ENCODE measurements at regions not wholly inside any gene's neighbourhood (a gene's known extent, or its start where the extent isn't known, plus 50 kb on each side); places are given as distances from the start of the nearest gene placed in this dataset.

GRCh38 chr1:34529935-34530859 is 224.7 kb upstream of the GJB5 start:
- DNase-seq (ENCODE audit: low read depth): no peak
- no peak for TF ChIP-seq CTCF (conservative IDR thresholded peaks at IDR 0.05; ENCODE audit: low read depth, low read length)
- H3K4me3 ChIP-seq (ENCODE audit: low read length): no peak overlapping the region

- no peak for DNase-seq (ENCODE audit: low read depth)
- no peak overlapping the region for H3K4me3 ChIP-seq (ENCODE audit: low read length)
- no peak for TF ChIP-seq CTCF (conservative IDR thresholded peaks at IDR 0.05; ENCODE audit: low read depth, low read length)
Measured at GRCh38 chr1:34532113-34532512, 222.7 kb upstream of the GJB5 start.

- DNase-seq (ENCODE audit: low read depth): no peak
- TF ChIP-seq CTCF (conservative IDR thresholded peaks at IDR 0.05; ENCODE audit: low read depth, low read length): no peak
- no peak overlapping the region for H3K4me3 ChIP-seq (ENCODE audit: low read length)
Measured at GRCh38 chr1:34538481-34538880, 216.4 kb upstream of the GJB5 start.

- TF ChIP-seq CTCF (conservative IDR thresholded peaks at IDR 0.05; ENCODE audit: low read depth, low read length): no peak
- H3K4me3 ChIP-seq (ENCODE audit: low read length): no peak overlapping the region
- no peak for DNase-seq (ENCODE audit: low read depth)
Measured at GRCh38 chr1:34547046-34547674, 207.7 kb upstream of the GJB5 start.

- no peak for DNase-seq (ENCODE audit: low read depth)
- H3K4me3 ChIP-seq (ENCODE audit: low read length): no peak overlapping the region
- TF ChIP-seq CTCF (conservative IDR thresholded peaks at IDR 0.05; ENCODE audit: low read depth, low read length): no peak
Measured at GRCh38 chr1:34549199-34549598, 205.6 kb upstream of the GJB5 start.

GRCh38 chr1:34578306-34578705 is 176.5 kb upstream of the GJB5 start:
- no peak for DNase-seq (ENCODE audit: low read depth)
- TF ChIP-seq CTCF (conservative IDR thresholded peaks at IDR 0.05; ENCODE audit: low read depth, low read length): no peak
- H3K4me3 ChIP-seq (ENCODE audit: low read length): no peak overlapping the region

GRCh38 chr1:34582356-34582755 is 172.5 kb upstream of the GJB5 start:
- no peak for TF ChIP-seq CTCF (conservative IDR thresholded peaks at IDR 0.05; ENCODE audit: low read depth, low read length)
- H3K4me3 ChIP-seq (ENCODE audit: low read length): no peak overlapping the region
- no peak for DNase-seq (ENCODE audit: low read depth)
